HFF-Myc (cell line): ENCODE measurements at regions not wholly inside any gene's neighbourhood (a gene's known extent, or its start where the extent isn't known, plus 50 kb on each side); places are given as distances from the start of the nearest gene placed in this dataset.

Experiments used
- DNase-seq: peaks from one replicate; pipeline ENCODE4 v3.0.0-alpha.2; 2011; ENCODE audit warnings: low read depth; ENCODE audit errors: extremely low read depth
- H3K4me3 ChIP-seq: replicated peaks from 2 replicates; pipeline ENCODE4 v1.5.1; 2011; ENCODE audit warnings: low read depth, mild to moderate bottlenecking, control low read depth, low read length
- TF ChIP-seq, protein P1 (sequence below): IDR thresholded peaks from 2 replicates; pipeline ENCODE4 v1.5.1; 2012; ENCODE audit warnings: mild to moderate bottlenecking, low read depth, low read length, control low read depth; ENCODE audit errors: missing control alignments

- H3K4me3 ChIP-seq = no peak overlapping the region
- TF ChIP-seq, protein P1, sequence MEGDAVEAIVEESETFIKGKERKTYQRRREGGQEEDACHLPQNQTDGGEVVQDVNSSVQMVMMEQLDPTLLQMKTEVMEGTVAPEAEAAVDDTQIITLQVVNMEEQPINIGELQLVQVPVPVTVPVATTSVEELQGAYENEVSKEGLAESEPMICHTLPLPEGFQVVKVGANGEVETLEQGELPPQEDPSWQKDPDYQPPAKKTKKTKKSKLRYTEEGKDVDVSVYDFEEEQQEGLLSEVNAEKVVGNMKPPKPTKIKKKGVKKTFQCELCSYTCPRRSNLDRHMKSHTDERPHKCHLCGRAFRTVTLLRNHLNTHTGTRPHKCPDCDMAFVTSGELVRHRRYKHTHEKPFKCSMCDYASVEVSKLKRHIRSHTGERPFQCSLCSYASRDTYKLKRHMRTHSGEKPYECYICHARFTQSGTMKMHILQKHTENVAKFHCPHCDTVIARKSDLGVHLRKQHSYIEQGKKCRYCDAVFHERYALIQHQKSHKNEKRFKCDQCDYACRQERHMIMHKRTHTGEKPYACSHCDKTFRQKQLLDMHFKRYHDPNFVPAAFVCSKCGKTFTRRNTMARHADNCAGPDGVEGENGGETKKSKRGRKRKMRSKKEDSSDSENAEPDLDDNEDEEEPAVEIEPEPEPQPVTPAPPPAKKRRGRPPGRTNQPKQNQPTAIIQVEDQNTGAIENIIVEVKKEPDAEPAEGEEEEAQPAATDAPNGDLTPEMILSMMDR = no peak
- no peak for DNase-seq
These were observed 142.8 kb upstream of the PRDX4 start for GRCh38 chrX:23524467-23524866.

DNA sequence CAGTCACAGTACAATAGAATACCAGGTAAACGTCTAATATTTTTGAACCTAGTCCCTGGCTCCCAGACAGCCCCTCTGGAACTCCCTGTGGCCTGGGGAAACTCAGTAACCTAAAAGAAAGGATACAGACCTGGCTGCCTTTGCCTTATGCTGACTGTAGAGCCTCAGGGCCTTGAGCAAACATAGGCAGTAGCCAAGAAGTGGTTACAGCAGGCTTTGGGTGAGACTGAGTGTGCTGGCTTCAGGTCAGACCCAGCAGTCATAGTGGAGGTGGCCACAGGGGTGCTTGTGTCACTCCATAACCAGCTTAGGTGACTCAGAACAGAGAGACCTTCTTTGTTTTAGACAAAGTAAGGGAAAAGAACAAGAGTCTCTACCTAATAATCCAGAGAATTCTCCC, 141.8 kb upstream of the PRDX4 start:
- H3K4me3 ChIP-seq = no peak overlapping the region
- DNase-seq = no peak
- TF ChIP-seq, protein P1 = no peak

GRCh38 chrX:23540532-23540931, 126.8 kb upstream of the PRDX4 start:
- TF ChIP-seq, protein P1 = no peak
- no peak overlapping the region for H3K4me3 ChIP-seq
- no peak for DNase-seq

DNA sequence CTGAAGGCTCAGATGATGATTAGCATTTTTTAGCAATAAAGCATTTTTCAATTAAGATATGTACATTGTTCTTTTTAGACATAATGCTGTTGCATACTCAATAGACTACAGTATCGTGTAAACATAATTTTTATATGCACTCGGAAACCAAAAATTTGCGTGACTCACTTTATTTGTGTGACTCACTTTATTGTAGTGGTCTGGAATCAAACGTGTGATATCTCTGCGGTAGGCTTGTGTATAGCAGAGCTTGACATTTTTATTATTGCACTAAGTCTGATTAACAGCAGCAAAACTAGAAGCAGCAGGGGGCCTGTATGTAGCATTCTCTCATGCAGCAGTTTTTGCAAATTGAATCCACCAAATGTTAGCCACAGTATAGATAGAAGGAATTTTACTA, 119.1 kb upstream of the PRDX4 start:
- peak; percentile 6 for DNase-seq
- TF ChIP-seq, protein P1 = no peak

GRCh38 chrX:23552303-23552702, 115.0 kb upstream of the PRDX4 start:
- DNase-seq = no peak
- no peak overlapping the region for H3K4me3 ChIP-seq
- TF ChIP-seq, protein P1 = no peak

More for the DNA sequence above, 119.1 kb upstream of the PRDX4 start:
- H3K4me3 ChIP-seq = no peak overlapping the region

DNA sequence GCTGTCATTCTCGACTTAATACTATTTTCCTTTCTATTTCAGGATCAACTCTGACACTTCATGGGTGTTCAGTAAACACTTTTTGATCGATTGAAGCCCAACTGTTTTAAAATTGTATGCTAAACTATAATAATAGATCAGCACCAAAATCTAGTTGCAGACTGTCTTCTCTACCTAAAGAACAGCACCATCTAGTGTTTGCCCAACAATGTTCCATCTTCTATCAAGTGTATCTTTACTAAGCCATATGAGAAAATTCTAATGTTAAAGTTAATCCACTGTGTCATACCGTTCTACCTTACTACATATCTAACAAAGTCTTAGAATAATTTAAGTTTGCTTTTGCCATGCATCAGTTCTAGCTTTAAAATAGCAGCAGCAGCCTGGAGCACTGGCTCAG, 113.0 kb upstream of the PRDX4 start:
- DNase-seq = peak; percentile 9
- H3K4me3 ChIP-seq = no peak overlapping the region
- TF ChIP-seq, protein P1 = peak; percentile 28

- H3K4me3 ChIP-seq = no peak overlapping the region
- DNase-seq = no peak
- TF ChIP-seq, protein P1 = no peak
These were observed 110.2 kb upstream of the PRDX4 start for GRCh38 chrX:23557070-23557469.
